GM20431 (cell line): ENCODE measurements at regions not wholly inside any gene's neighbourhood (a gene's known extent, or its start where the extent isn't known, plus 50 kb on each side); places are given as distances from the start of the nearest gene placed in this dataset.

Experiments
- in situ Hi-C: fragments of 300-500 bp; cut with MseI, MboI; formaldehyde crosslinking; loops from one replicate; pipeline ENCODE4 v1.15.0; 2020; ENCODE audit warnings: low sequenced_read_pairs; ENCODE audit not compliant: unreplicated experiment

DNA sequence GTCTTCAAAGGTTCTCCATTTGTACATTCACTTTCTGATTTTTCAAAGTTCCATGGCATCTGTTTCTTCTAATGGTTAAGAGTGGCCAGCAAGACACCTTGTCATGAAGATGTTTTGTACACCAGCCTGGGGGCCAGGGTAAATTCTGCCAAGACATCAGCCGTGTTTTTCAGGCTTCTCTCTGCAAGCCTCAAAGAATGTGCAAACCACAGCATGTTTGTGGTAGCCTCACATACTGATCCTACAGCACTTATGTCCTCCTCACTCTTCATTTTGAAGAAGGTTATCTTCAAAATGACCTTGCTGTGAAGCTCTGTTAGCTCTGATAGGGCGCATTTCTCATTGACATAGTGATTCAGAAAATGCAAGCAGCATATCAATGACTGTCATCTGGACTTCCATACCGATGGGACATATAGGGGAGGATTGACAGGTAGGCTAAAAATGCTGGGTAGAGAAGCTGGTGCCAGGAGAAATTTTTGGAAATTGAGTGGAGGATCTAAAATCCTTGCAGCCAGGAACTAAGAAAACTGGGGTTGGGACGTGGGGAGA, 59.3 kb upstream of the SPTLC3 start:
- in situ Hi-C loops = no loop called here

DNA sequence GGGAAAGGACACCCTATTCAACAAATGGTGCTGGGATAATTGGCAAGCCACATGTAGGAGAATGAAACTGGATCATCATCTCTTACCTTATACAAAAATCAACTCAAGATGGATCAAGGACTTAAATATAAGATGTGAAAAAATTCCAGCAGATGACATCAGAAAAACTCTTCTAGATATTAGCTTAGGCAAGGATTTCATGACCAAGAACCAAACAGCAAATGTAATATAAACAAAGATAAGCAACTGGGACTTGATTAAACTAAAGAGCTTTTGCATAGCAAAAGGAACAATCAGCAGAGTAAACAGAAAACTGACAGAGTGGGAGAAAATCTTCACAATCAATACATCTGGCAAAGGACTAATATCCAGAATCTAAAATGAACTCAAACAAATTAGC, 54.5 kb upstream of the SPTLC3 start:
- in situ Hi-C loops = loop anchor here (25.0 kb wide), 1 partner anchor 158 kb away; no protein-coding TSS in a partner anchor

DNA sequence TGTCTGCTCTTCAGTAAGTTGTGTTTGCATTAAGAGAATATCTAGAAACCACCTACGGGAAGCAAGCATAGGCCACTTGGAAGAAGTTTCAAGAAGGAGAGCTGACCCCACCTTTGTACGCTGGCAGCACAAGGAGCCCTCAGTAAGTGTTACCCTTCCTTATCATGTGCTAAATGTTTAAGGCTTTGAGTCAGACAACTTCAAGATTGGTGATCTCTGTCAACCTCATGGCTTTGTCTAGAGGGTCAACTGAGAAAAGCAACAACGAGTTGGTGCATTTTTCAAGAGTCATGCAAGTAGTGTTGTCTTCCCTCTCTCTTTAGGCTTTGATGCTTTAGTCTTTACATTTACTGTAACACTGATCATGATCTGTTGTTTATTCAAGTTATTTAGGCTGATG, 53.2 kb upstream of the SPTLC3 start:
- in situ Hi-C loops = loop anchor here (25.0 kb wide), 1 partner anchor 157 kb away; no protein-coding TSS in a partner anchor

DNA sequence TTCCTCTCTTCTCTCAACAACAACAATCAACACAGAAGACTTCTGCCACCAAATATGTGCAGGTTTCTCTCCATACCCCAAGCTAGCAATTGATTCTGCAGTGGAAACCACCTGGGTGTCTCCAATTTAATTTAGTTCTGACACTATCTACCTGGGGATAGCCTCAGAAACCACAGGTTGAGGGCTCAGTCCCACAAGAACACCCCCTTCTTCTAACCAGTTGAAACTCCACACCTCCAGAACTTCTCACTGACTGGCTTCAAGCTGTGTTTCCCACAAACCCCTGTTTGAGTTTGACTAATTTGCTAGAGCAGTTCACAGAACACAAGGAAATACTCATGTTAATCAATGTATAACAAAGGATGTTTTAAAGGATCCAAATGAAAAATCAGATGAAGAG, 52.5 kb upstream of the SPTLC3 start:
- in situ Hi-C loops = loop anchor here (25.0 kb wide), 1 partner anchor 156 kb away; no protein-coding TSS in a partner anchor

DNA sequence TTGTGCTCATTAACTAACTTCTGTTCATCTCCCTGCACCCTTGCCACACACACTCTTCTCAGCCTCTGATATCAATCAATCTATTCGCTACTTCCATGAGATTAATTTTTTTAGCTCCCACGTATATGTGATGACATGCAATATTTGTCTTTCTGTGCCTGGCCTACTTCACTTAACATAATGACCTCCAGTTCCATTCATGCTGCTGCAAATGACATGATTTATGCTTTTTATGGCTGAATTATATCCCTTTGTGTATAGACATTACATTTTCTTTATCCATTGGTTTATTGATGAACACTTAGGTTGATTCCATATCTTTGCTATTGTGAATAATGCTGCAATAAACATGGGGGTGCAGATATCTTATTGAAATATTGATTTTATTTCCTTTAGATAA, 50.8 kb upstream of the SPTLC3 start:
- in situ Hi-C loops = loop anchor here (25.0 kb wide), 1 partner anchor 154 kb away; no protein-coding TSS in a partner anchor
